GM12864 (cell line): ENCODE measurements at regions not wholly inside any gene's neighbourhood (a gene's known extent, or its start where the extent isn't known, plus 50 kb on each side); places are given as distances from the start of the nearest gene placed in this dataset.

Experiments used
- DNase-seq: peaks from one replicate; pipeline ENCODE4 v3.0.0-alpha.2; 2011; ENCODE audit warnings: low read depth
- H3K4me3 ChIP-seq: 2 replicates; pipeline ENCODE4 v1.5.1; 2011; ENCODE audit warnings: mild to moderate bottlenecking, low read depth, low read length, control low read depth
- CTCF ChIP-seq: IDR thresholded peaks from 2 replicates; pipeline ENCODE4 v1.5.1; 2011; ENCODE audit warnings: low read depth, mild to moderate bottlenecking, moderate library complexity, low read length, control low read depth, inconsistent platforms; ENCODE audit errors: missing control alignments

- TF ChIP-seq CTCF = no peak
- no peak for DNase-seq
- no peak overlapping the region for H3K4me3 ChIP-seq
Measured at GRCh38 chr15:95409211-95409610, 921.3 kb upstream of the NR2F2 start.

GRCh38 chr15:95409626-95410310, 920.7 kb upstream of the NR2F2 start:
- TF ChIP-seq CTCF = no peak
- DNase-seq = no peak
- H3K4me3 ChIP-seq = no peak overlapping the region

GRCh38 chr15:95410757-95411156, 919.7 kb upstream of the NR2F2 start:
- DNase-seq = no peak
- no peak for TF ChIP-seq CTCF
- H3K4me3 ChIP-seq = no peak overlapping the region

GRCh38 chr15:95416576-95416975, 913.9 kb upstream of the NR2F2 start:
- H3K4me3 ChIP-seq = no peak overlapping the region
- no peak for DNase-seq
- no peak for TF ChIP-seq CTCF

- no peak for DNase-seq
- no peak overlapping the region for H3K4me3 ChIP-seq
- TF ChIP-seq CTCF = no peak
Measured at GRCh38 chr15:95417761-95418160, 912.7 kb upstream of the NR2F2 start.

- DNase-seq = no peak
- H3K4me3 ChIP-seq = no peak overlapping the region
- TF ChIP-seq CTCF = no peak
Measured at GRCh38 chr15:95422255-95422654, 908.2 kb upstream of the NR2F2 start.

- no peak overlapping the region for H3K4me3 ChIP-seq
- no peak for TF ChIP-seq CTCF
- DNase-seq = no peak
Measured at GRCh38 chr15:95425859-95426258, 904.6 kb upstream of the NR2F2 start.
